Kidney glomerular epithelial cell (primary cell): ENCODE measurements at regions not wholly inside any gene's neighbourhood (a gene's known extent, or its start where the extent isn't known, plus 50 kb on each side); places are given as distances from the start of the nearest gene placed in this dataset.
"Not testable (repeated sequence)": the region's sequence is repeated elsewhere in the genome, so short reads cannot be mapped to it uniquely, and the experiment has no call there.

ENCODE experiments used
- DNase-seq: peaks from one replicate; lab custom pipeline; 2025; lab: John Stamatoyannopoulos, UW

DNA sequence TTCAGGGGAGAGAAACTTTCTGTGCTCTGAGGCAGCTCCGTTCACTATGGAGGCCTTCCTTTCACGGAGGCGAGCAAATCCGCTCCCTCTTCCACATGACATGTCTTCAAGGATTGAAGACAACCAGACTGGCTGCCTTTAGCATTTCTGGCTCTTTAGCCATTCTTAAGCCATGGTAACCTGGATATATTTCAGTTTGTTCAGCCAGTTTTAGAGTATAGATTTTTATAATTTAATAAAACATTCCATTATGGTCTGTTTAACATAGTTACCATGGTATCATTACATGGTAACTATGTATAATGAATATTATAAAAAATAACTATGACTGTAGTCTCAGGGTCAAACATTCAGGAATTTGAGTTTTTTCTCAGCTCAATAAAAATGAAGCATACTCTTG lies 54.2 kb upstream of the NFIA start:
- DNase-seq: no peak

DNA sequence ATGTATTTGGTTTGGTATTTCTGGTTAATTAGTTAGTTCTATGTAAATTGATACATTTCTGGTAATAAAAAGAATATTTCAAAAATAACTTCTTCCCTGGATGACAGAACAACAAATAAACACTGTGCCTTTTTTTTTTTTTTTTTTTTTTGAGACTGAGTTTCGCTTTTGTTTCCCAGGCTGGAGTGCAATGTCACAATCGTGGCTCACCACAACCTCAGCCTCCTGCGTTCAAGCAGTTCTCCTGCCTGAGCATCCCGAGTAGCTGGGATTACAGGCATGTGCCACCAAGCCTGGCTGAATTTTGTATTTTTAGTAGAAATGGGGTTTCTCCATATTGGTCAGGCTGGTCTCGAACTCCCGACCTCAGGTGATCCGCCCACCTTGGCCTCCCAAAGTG lies 64.3 kb upstream of the NFIA start:
- not testable (repeated sequence) for DNase-seq

DNA sequence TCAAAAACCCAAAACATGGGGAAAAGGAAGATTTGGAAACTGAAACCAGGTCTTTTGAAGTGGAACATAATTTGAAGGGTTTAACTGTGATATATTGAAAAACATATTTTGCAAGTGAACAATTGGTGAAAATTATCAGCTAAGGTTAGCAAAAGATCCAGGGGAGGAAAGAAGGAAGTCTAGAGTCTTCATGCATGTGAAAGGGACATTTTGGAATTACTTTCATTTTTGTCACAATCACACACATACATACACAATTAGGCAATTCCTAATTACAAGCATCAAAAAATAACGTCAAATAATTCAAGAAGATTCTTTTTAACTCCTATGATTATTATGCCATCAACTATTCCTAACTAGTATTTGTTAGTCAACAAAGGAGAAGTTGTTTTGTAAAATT lies 64.7 kb upstream of the NFIA start:
- DNase-seq: no peak

DNA sequence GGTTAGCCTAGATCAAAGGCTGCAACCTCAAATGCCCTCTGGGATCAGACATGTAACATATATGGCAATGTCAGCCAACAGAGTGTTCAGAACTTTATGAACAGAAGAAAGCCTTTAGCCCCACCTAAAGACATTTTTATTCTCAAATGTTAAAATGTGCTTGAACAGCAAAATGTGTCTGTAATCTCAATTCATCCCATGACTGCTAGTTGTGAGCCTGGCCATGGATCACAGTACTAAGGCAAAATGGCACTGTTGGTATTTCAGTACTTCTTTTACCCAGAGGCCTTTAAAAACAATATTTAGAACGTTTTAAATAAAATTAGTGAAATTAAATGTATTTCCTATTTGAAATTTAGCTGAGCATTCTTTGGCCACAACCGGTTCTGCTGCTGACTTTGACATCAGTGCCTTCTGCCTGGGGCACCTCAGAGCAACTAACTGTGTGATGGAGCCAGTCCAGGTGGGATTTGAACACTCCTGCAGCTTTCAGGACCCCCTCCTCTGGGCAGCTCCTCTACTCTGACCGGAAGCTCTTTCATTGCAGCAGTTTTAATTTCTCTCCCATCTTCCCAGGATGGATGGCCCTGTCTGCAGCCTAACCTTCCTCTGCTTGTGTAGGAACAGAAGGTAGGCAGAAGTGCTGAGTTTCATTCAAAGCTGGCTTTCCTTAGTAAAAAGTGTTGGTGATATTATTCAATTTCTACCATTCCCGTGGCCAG lies 68.3 kb upstream of the NFIA start:
- DNase-seq: no peak

DNA sequence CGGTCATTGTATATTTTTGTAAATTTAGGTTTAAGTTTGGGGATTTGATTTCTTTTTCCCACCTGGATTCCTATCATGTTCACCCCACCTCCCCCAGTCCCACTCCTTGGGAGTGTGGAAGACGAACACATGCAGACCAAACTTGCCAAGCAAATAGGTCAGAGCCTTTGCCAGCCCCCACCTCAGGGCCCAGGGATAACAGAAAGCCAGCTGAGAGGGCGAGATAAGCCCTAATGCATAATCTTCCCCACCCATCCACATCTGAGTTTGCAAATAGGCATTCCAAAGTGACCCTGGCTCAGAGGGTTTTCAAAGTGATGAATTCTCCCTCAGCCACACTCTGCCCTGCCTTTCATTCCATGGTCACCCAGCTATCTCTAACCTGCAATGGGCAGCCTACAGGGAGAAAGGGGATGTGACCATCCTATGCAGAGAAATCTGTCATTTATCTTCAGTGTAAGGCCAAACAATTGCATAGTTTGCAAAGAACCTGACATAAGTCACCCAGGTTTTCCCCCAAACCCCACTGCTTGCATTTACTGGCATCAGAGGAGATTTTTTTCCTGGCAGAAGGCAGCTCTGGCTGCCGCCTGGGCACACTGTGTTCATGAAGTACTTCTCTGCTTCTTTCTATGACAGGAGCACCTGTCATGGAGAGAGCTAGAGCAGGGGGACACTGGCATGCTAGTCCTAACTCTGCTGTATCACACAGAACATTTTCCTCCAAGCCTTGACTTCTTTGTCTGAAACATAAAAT lies 69.0 kb upstream of the NFIA start:
- DNase-seq: no peak

DNA sequence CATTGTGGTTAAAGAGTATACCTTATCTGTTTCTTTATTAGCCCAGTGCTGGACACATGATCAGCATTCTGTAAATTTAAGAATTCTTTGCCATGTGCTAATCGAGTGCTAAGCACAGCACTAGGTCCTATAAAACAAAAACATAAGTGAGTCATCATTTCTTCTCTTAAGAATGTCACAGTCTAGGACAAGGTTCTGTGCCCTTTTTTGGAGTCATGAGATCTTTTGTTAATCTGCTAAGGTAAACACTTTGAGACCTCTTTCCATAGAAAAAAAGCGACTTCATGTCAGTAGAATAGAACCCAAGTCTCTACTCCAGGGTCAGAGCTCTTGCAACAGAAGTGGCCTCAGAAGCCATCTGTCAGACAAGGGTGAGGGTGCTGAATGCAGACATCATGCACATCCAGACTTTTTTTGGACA lies 70.0 kb upstream of the NFIA start:
- DNase-seq: no peak

DNA sequence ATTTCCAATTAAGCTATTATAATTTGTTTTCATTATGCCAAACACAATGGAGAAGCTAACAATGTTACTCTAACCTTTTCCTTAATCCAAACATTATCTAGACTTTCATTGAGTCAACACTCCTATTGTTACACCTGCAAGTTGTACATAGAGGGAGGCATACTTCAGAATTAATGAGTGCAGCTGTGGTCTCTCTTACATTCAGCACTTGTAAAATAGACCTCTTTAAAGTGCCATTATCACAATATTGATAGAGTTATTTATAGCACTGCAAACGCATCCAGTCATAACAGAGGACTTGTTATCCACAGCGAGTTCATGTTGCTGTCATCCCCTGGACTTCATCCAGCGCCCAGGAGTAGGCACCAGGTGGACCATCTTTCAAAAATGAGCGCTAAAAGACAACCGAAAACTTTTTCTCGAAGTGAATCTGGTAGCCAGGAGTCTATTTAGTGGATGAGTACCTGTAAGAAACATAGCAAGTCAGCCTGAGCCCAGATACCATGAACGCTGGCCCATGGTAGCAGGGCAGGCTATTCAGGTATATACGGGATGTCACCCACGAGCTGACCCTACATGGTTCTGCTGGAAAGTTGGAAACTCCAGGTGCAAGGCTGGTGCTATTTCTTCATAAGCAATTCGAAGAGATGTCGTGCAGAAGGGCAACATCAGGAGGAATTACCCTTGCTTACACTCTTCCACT lies 70.6 kb upstream of the NFIA start:
- DNase-seq: no peak

DNA sequence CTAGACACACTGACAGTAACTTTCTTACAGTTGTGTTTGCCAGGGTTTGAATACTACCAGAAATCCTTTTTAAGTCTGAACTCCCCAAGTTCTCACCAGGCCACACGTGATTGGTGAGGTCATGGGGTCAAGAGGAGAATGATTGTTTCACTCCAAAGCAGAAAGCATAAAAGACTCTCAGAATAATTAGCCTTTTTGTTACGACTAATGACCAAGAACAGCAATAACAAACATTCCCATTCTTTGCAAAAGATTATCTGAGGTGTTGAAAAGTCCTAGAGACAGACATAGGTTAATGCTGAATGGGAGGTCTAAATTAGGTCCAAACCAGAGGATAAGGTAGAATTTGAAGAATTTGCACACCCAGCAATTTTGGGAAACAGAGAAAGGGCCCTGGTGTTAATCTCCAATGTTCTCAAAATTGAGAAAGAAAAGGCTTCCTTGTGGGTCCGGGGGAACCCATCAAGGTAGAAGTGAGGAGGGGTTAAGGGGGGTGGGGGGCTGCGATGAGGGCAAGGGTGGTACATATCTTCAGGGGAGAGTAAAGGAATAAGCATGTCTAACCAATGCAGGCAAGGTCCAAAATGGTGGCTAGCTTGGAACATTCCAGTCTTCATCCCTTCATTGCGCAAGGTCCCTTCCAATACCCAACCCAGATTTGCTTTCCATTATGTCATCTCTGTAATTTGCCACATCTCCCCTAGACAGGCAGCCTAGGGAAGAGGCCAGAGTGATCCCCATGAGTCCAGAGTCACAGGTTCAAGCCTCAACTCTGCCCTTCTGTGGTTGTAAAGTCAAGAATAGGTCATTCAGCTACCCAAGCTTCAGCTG lies 74.6 kb upstream of the NFIA start:
- DNase-seq: no peak

DNA sequence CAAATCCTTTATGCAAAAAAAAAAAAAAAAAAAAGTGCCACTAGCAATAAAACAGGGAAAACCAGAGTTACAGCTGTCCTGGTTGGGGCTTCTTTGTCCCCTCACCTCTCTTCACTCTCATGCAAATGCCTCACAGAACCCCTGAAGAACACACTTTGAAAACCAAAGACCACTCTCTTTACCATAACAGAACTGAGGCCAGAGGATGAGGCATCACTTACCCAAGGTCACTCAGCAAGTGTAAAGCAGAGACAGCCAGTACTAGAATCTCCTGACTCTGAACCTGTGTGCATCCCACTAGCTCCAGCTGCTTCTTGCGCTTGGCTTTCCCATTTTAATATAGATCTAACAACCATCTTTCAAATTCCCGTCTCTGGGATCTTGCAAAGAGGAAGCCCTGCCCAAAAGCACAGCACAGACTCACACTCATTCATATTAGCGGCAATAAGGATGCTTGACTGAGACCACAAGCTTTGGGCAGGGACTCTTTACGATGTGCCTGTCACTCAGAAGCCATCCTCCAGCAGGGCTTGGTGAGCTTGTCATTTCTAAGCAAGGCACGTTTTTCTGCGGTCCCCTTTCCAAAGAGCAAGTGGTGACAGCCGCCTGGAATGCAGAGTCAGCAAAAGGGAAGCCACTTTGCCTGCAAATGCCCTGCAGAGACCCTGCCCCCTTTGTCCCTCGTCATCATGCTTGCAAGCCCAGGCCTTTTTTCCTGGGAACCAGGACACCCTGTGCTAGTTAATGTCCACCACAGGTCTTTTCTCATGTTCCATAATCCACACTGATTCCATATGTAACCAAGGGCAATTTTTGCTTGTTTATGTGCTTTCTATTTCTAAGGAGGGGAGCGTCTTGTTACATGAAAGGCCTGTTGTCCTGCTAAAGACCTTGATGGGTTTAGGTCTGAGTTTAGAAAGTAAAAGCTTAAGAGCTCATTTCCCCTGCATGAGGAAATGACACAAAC lies 76.5 kb upstream of the NFIA start:
- DNase-seq: no peak

DNA sequence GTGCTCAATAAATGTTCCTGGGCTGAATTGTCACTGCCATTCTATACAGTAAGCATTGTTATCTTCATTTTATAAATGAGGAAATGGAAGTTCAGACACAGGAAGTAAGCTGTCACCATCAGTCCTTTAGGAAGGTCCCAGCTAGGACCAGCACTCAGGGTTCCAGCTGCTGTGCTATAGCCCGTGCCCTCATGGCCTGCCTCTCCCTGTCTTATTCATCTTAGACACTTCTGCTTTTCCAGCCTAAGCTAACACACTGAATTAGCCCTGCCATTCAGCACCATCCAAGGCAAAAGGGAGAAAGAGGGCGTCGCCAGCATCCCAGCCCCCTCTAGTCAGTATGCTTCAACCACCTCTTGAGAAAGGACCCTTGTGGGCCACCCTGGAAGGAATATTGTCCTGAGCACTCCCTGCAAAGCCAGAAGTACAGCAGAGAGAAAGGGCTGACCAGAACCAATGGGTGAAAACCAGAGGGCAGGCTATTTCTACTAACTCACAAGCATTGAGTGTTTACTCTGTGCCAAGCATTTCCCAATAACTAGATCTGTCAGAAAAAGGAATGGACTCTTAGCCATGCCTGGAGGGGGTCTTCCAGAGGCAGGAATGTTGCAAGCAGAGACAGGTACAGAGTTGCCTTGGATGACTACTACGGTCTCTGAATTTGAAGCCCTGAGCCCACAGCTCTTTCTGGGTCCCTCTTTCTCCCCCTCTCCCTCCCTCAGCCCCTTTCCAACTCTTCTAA lies 77.9 kb upstream of the NFIA start:
- DNase-seq: no peak

DNA sequence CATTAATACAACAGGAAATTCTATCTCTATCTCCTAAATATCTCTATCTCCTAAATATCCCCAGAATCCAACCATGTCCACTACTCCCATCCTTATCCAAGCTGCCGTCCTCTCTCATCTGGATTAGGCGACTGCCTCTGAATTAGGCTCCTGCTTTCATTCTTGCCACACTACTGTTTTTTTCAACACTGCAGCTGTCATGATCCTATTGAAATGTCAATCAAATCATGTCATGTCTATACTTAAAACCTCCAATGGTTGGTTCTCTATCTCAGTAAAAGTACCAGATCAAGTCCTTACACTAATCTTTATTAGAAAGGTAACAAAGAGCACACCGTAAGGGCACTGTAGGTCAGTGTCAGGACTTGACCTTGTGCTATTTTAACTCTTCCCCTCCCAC lies 82.0 kb upstream of the NFIA start:
- no peak for DNase-seq

DNA sequence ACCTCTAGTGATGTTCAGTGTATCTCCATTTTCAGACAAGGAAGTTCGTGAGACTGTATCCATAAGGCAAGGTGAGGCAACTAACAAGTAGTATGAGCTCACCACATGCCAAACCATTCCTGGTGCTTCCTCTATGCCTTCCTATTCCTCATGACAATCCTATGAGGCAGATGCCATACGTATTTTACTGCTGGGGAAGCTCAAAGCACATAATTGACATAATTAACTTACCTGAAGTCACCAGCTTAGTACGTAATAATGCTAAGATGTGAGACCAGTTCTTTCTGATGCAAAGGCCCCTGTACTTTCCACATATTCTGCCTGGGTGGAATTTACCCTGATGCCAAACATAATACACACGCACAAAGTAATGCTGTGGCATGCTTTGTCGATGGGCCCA lies 83.6 kb upstream of the NFIA start:
- no peak for DNase-seq

DNA sequence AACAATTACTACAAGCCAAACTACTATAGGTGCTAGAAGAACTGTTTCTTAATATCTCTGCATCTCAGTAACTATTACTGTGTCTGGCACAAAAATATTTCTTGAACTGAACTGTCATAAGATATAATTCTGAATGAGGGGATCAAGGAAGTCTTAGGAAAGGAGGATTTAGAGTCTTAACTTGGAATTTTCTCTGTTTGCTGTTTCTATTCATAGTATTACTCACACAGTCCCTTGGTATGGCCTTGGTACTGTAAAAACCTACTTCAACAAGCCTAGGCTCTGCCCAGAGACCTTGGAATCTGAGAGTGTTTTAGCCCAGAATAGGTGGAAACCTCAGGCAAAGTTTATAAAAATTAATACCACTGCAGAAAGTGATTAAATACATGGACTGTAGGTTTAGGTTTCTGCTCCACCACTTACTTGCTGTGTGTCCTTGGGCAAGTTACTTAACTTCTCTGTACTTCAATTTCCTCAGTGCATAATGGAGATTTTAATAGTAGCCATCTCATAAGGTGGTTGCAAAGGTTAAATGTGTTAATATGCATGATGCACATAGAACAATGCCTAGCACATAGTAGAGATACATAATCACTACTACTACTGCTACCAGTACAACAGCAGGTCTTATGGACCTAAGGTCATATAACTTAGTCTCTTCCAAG lies 87.4 kb upstream of the NFIA start:
- no peak for DNase-seq

DNA sequence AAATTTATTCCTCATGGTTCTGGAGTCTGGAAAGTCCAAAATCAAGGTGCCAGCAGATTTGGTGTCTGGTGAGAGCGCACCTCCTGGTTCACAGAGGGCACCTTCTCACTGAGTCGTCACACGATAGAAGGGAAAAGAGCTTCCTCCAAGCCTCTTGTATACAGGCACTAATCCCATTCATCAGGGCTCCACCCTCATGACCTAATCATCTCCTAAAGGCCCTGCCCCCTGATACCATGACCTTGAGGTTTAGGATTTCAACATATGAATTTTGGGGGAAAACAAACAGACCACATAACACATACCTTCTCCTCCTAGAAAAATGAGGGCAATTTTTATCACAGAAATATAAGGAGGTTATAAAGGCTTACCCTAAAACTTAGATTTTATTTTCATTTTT lies 88.0 kb upstream of the NFIA start:
- DNase-seq: no peak

DNA sequence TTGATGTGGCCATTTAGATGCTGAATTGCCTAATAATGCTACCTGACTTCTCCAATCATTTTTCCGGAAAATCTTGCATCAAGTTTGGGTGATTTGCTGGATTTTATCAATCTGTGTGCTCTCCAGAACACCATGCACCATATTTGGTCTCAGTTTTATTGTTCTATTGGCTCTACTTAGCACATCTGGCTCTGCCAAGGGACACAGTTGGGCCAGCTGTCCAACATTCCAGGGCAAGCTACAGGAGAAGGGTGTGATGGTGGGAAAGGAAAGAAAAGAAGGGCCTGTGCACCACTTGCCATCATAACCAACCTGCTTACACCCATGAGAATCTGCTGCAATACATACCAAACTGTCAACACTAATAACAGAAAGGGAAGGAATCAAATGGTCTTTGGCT lies 90.2 kb upstream of the NFIA start:
- no peak for DNase-seq

DNA sequence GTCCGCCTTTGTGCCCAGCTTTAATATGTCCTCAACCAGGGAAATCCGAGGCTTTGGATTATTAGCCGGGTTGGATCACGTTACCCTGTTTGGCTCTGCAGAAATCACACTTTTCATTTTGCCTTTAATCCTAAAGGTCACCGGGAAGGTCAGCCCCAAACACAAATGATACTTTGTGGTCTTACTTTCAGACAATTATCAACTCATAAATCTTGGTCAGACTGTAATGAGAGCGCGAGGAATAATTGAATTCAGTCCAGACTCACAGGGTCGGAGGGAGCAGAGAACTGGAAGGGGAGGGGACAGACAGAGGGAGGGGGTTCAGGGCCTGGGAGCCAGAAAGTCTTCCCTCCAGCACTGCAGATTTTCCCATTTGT lies 91.7 kb upstream of the NFIA start:
- no peak for DNase-seq

DNA sequence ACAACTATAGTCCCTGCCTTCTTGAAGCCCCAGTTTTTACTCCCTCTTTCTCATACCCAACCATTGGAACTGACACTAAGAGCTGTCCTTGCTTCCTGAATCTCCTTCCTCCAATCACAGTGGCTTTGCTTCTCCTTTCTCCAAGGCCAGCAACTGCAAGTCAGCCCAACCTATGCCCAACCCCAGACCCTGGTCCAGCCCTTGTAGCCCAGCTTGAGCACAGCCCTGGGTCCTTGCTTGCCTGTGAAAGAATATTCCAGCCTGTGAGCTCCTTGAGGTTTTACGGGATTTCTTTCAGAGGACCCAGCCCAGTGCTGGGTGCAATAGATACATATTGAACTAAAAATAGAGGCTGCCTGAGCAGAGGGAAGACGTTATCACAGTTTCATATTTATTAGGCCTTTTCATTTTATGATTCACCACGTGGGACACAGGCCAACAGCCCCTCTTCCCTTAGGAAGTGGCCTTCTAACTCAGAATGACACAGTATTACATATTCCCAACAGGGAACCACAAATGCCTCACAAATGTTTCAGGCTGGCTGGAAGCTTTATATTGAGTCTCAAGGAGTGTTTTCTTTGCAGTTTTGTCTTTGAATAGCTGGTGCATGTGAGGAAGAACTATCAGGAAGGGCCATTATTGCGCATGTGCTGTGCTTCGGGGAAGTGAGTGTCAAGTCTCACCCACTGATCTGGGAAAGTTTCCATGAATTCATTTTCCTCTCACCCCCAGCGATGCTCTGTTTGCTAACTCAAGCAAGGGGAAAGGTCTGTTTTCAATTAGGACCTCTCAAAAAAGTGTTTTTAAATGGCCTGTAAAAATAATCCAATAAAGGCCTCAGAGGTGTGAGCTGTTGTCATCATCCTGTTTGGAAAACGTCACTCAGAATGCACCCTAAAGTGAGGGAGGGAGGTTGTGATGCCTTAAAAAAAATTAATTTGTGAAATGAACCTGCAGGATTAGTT lies 92.3 kb upstream of the NFIA start:
- DNase-seq: no peak

DNA sequence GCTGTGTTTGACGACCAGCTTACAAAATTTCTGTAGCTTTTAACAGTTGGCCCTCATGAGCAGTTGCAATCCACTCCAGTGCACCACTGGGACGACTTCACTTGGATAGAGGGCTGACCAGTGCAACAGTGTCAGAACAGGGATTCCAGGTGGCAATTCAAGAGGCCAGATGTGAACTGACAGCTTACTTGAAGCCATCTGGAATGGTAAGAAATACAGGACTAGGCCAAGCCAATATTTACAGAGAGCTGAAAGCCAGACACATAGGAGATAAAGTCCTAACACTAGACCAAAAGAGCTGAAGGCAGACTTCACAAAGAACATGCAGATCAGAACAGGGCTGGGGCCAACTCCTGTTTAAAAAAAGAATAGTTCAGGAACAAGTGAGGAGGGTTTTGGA lies 93.5 kb upstream of the NFIA start:
- no peak for DNase-seq

DNA sequence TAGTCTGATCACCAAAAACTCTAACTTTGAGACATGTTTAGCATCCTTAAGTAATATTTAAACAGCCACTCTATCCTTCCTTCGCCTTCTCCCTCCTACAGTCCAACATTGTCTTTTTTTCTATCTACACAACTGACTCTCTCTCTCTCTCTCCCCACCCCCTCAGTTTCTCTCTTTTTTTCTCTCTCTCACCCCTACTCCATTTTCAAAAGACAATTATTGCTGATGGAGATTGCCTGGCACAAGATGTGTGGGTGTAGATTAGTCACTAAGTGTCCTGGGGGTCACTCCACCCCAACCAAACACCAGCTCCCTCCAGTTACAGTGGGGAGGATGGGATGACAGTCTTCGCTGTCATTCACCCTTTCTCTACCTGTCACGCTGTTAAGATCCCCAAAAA lies 94.5 kb upstream of the NFIA start:
- no peak for DNase-seq
